Glutamatergic neuron (in vitro differentiated cells): ENCODE measurements at regions not wholly inside any gene's neighbourhood (a gene's known extent, or its start where the extent isn't known, plus 50 kb on each side); places are given as distances from the start of the nearest gene placed in this dataset.
A peak's percentile ranks its signal among the peaks of the same experiment; 100 is the strongest.

ENCODE experiments used
- DNase-seq: peaks from one replicate; pipeline ENCODE4 v3.0.0; 2022
- H3K27ac Mint-ChIP-seq: one replicate; pipeline ENCODE4 v1.8.0; 2020; ENCODE audit warnings: mild to moderate bottlenecking, mixed read lengths, inconsistent platforms; ENCODE audit not compliant: unreplicated experiment
- H3K27me3 Mint-ChIP-seq: one replicate; pipeline ENCODE4 v1.8.0; 2020; ENCODE audit warnings: mild to moderate bottlenecking, moderate library complexity, mixed read lengths, inconsistent platforms; ENCODE audit not compliant: unreplicated experiment
- H3K36me3 Mint-ChIP-seq: one replicate; pipeline ENCODE4 v1.8.0; 2020; ENCODE audit warnings: mild to moderate bottlenecking, mixed read lengths, inconsistent platforms; ENCODE audit not compliant: unreplicated experiment
- H3K4me1 Mint-ChIP-seq: one replicate; pipeline ENCODE4 v1.8.0; 2020; ENCODE audit warnings: mild to moderate bottlenecking, low read depth, mixed read lengths, inconsistent platforms; ENCODE audit not compliant: unreplicated experiment
- H3K4me3 Mint-ChIP-seq: one replicate; pipeline ENCODE4 v1.8.0; 2020; ENCODE audit warnings: mild to moderate bottlenecking, mixed read lengths, inconsistent platforms; ENCODE audit not compliant: unreplicated experiment
- H3K9me3 Mint-ChIP-seq: one replicate; pipeline ENCODE4 v1.8.0; 2020; ENCODE audit warnings: mild to moderate bottlenecking, moderate library complexity, mixed read lengths, inconsistent platforms; ENCODE audit not compliant: unreplicated experiment
- TF ChIP-seq, protein P1 (sequence below): fragments of 200-600 bp; sonication (generic); IDR thresholded peaks from one replicate; pipeline ENCODE4 v1.5.0; 2021; ENCODE audit not compliant: partially characterized antibody, unreplicated experiment

GRCh38 chr14:100644383-100644782, 57.2 kb upstream of the BEGAIN start:
- no peak for DNase-seq
- Mint-ChIP-seq H3K4me1 (peaks cover 12% of the 10 kb centered on the region), H3K36me3 (no peaks in the 10 kb centered on the region), H3K27me3 (no peaks in the 10 kb centered on the region), H3K27ac (no peak overlapping the region), H3K4me3 (no peak overlapping the region), H3K9me3 (peaks cover 7% of the 10 kb centered on the region)
- TF ChIP-seq, protein P1, sequence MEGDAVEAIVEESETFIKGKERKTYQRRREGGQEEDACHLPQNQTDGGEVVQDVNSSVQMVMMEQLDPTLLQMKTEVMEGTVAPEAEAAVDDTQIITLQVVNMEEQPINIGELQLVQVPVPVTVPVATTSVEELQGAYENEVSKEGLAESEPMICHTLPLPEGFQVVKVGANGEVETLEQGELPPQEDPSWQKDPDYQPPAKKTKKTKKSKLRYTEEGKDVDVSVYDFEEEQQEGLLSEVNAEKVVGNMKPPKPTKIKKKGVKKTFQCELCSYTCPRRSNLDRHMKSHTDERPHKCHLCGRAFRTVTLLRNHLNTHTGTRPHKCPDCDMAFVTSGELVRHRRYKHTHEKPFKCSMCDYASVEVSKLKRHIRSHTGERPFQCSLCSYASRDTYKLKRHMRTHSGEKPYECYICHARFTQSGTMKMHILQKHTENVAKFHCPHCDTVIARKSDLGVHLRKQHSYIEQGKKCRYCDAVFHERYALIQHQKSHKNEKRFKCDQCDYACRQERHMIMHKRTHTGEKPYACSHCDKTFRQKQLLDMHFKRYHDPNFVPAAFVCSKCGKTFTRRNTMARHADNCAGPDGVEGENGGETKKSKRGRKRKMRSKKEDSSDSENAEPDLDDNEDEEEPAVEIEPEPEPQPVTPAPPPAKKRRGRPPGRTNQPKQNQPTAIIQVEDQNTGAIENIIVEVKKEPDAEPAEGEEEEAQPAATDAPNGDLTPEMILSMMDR, result peak; percentile 4

- Mint-ChIP-seq H3K9me3 (peaks cover 7% of the 10 kb centered on the region), H3K36me3 (no peaks in the 10 kb centered on the region), H3K27me3 (no peaks in the 10 kb centered on the region), H3K4me1 (peaks cover 12% of the 10 kb centered on the region), H3K4me3 (peak overlapping the region; percentile 7), H3K27ac (peak overlapping the region; percentile 5)
- DNase-seq, result no peak
- TF ChIP-seq, protein P1, result no peak
Measured at GRCh38 chr14:100644784-100645183, 57.6 kb upstream of the BEGAIN start.

- Mint-ChIP-seq H3K27me3 (peaks cover 1% of the 10 kb centered on the region), H3K4me3 (peak overlapping the region; percentile 7), H3K9me3 (peaks cover 7% of the 10 kb centered on the region), H3K36me3 (no peaks in the 10 kb centered on the region), H3K4me1 (peaks cover 12% of the 10 kb centered on the region), H3K27ac (peak overlapping the region; percentile 62)
- TF ChIP-seq, protein P1, result peak; percentile 82
- peak; percentile 94 for DNase-seq
Measured at GRCh38 chr14:100645196-100645981, 58.2 kb upstream of the BEGAIN start.

DNA sequence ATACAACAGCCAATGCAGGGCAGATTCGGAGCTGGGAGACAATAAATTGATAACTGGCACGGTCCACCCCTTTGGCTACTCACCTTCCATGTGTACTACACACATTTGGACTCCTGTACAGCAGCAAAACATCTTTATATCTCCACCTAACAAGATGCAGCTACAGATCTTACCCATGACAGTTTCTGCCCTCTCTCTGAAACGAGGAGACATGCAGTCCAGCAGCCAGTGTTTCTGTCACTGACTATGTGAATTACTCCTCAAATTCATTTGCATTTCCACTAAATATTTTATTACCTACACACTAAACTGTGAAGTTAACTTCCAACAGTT, 58.7 kb upstream of the BEGAIN start:
- Mint-ChIP-seq H3K9me3 (peaks cover 7% of the 10 kb centered on the region), H3K27ac (peak overlapping the region; percentile 44), H3K27me3 (peaks cover 3% of the 10 kb centered on the region), H3K4me3 (no peak overlapping the region), H3K36me3 (no peaks in the 10 kb centered on the region), H3K4me1 (peaks cover 11% of the 10 kb centered on the region)
- TF ChIP-seq, protein P1, result peak; percentile 29
- no peak for DNase-seq

GRCh38 chr14:100648474-100649172, 61.4 kb upstream of the BEGAIN start:
- Mint-ChIP-seq H3K4me1 (peaks cover 11% of the 10 kb centered on the region), H3K36me3 (no peaks in the 10 kb centered on the region), H3K27me3 (peaks cover 3% of the 10 kb centered on the region), H3K9me3 (peaks cover 3% of the 10 kb centered on the region), H3K27ac (no peak overlapping the region), H3K4me3 (no peak overlapping the region)
- TF ChIP-seq, protein P1, result no peak
- no peak for DNase-seq
